Heart right ventricle (tissue), 16 donors: ENCODE measurements at regions not wholly inside any gene's neighbourhood (a gene's known extent, or its start where the extent isn't known, plus 50 kb on each side); places are given as distances from the start of the nearest gene placed in this dataset.
"Not testable (repeated sequence)": the region's sequence is repeated elsewhere in the genome, so short reads cannot be mapped to it uniquely, and the experiment has no call there.

Experiments
- ATAC-seq, 8 donors: fragments of 200-7000 bp; cut with Tn5 transposase; one replicate each; pipeline ENCODE4 v1.9.1; 2020; ENCODE audit warnings: mild to moderate bottlenecking in 8 of 8, moderate library complexity in 8 of 8, moderate number of reproducible peaks in 1 of 8
- DNase-seq, 2 donors: peaks; one replicate each; pipeline ENCODE4 v3.0.0-alpha.2; 2020
- H3K27ac ChIP-seq, 10 donors: fragments of 200-600 bp; sonication (generic) in 2 of 10; one replicate each; pipeline versions ENCODE4 v1.5.0 to v1.8.0; 2020 to 2022; ENCODE audit warnings: mild to moderate bottlenecking in 3 of 10
- H3K27me3 ChIP-seq, 7 donors: fragments of 200-600 bp; one replicate each; pipeline ENCODE4 v1.8.0; 2021 to 2022; ENCODE audit warnings: mild to moderate bottlenecking in 2 of 7
- H3K36me3 ChIP-seq, 9 donors: fragments of 200-600 bp; sonication (generic) in 1 of 9; one replicate each; pipeline versions ENCODE4 v1.5.0 to v1.8.0; 2020 to 2022; ENCODE audit warnings: mild to moderate bottlenecking in 2 of 9
- H3K4me1 ChIP-seq, 9 donors: fragments of 200-600 bp; sonication (generic) in 1 of 9; one replicate each; pipeline versions ENCODE4 v1.5.0 to v1.8.0; 2020 to 2022; ENCODE audit warnings: mild to moderate bottlenecking in 4 of 9
- H3K4me3 ChIP-seq, 10 donors: fragments of 200-600 bp; sonication (generic) in 2 of 10; one replicate each; pipeline versions ENCODE4 v1.5.0 to v1.8.0; 2020 to 2022; ENCODE audit warnings: mild to moderate bottlenecking in 7 of 10, moderate library complexity in 2 of 10
- H3K9me3 ChIP-seq, 11 donors: fragments of 200-600 bp in 10 of 11; sonication (generic) in 2 of 11; one replicate each; pipeline versions ENCODE4 v1.5.0 to v1.8.0; 2013 to 2022; ENCODE audit warnings: mild to moderate bottlenecking in 2 of 11, control low read depth in 1 of 11, moderate library complexity in 1 of 11
- WGBS, 2 donors: extraction: QIAGEN DNeasy Blood & Tissue Kit; methylation state at CpG; one replicate each; pipeline ENCODE4 v1.1.7; 2013; ENCODE audit warnings: inconsistent platforms in 1 of 2; 5-methylcytosine and 5-hydroxymethylcytosine counted together
- intact Hi-C, 10 donors: fragments of 100-400 bp; cut with DNase I; formaldehyde crosslinking; loops; one replicate each; pipeline versions ENCODE4 v1.11.1 to v1.14.2; 2022
- TF ChIP-seq, protein P1 (sequence below), 9 donors: fragments of 200-600 bp; sonication (generic) in 2 of 9; IDR thresholded peaks; one replicate each; pipeline versions ENCODE4 v1.5.0 to v1.8.0; 2021 to 2022; ENCODE audit warnings: antibody characterized with exemption in 9 of 9, mild to moderate bottlenecking in 5 of 9, moderate library complexity in 1 of 9
- donor health status: Arrhythmogenic right ventricular cardiomyopathy.
- donor health status: ischemic (EF 13 %, LVEDD 7.1; RV severe dilation, severe dysfunction).
- donor health status: healthy with polysubstance abuse.
- donor health status: DM: no; HTN: yes; CAD: no.
- donor health status: DM: no; HTN: no; CAD: no.
- donor health status: ischemic (EF 25% LVEDD 6.9; RV normal size, moderate dysfunction).
- donor health status: ischemic (EF 25% LVEDD 5.7; RV mildly dilated, moderate dysfunction).
- donor health status: healthy.
- donor health status: DM: yes; HTN: yes; CAD: no.
- donor health status: Ischemic cardiomyopathy.
- donor health status: ischemic (EF 35%, LVEDD 5.7; RV mildly dilated, moderate dysfunction).
- donor health status: nonischemic (EF 11% LVEDD 7.7; RV severe dilation, severe dysfunction).
- donor health status: DM: yes; HTN: yes; CAD: no.
- donor health status: PGD.
- donor health status: ischemic (EF 29% LVEDD 5.4; RV normal size, mild dysfunction).
- donor health status: nonischemic (EF 23%, LVEDD 6.1; RV moderate dilation, normal function).

DNA sequence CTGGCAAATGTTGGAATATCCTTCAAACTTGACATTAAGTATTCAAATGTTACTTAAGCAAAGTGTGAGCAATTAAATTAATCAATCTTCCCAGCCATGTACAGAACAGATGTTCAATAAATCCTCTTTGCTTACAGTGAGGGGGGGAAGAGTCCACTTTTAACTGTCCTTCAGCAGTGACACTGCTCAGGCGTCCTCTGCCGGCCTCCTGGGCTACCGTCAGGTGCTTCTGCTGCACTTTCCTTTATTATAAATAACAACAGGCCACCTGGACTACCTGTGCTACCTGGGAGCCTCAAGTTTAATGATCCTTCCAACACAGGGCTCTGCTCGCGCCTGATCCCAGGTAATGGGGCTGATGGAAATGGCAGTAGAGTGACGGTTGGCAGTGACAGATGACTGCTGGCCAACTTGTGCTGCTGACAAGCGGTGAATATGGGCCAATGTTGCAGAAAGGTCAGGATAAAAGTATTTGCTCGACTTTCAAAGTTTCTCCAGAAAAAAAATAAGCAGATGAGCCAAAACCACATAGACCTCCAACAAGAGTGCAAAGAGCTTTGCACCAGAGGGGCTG is 460.0 kb upstream of the ZNF507 start:
- Histone ChIP-seq H3K36me3 (no peaks in the 10 kb centered on the region), H3K4me3 (no peak overlapping the region), H3K27me3 (peaks cover 0 to 4% (median 0%) of the 10 kb centered on the region in 7 donors), H3K4me1 (peaks cover 0 to 3% (median 0%) of the 10 kb centered on the region in 9 donors), H3K27ac (no peak overlapping the region), H3K9me3 (no peaks in the 10 kb centered on the region)
- no peak for DNase-seq
- intact Hi-C loops = no loop called here
- 56 to 71% methylated on average over 8 of the region's 8 CpGs for WGBS, 2 donors
- ATAC-seq = no peak
- TF ChIP-seq, protein P1, sequence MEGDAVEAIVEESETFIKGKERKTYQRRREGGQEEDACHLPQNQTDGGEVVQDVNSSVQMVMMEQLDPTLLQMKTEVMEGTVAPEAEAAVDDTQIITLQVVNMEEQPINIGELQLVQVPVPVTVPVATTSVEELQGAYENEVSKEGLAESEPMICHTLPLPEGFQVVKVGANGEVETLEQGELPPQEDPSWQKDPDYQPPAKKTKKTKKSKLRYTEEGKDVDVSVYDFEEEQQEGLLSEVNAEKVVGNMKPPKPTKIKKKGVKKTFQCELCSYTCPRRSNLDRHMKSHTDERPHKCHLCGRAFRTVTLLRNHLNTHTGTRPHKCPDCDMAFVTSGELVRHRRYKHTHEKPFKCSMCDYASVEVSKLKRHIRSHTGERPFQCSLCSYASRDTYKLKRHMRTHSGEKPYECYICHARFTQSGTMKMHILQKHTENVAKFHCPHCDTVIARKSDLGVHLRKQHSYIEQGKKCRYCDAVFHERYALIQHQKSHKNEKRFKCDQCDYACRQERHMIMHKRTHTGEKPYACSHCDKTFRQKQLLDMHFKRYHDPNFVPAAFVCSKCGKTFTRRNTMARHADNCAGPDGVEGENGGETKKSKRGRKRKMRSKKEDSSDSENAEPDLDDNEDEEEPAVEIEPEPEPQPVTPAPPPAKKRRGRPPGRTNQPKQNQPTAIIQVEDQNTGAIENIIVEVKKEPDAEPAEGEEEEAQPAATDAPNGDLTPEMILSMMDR (IDR thresholded peaks at IDR 0.05) = no peak

DNA sequence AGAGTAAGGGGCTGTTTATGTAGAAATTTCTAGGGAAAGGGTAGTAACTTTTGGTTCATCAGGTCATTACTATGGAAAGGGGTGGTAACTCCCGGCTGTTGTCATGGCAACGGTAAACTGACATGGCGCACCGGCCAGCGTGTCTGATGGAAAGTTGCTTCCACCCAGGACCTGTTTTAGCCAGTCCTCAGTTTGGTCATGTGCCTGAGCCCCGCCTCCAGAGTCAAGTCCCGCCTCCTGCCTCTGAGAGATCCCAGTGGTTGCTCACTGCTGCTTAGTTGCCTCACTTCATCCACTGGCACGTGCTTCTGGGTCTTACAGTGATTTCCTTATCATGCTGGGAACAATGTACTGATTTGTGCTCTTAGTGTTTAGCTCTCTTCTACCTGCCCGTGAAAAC is 455.2 kb upstream of the ZNF507 start:
- intact Hi-C loops = no loop called here
- peaks cover 0 to 3% (median 0%) of the 10 kb centered on the region in 9 donors for H3K4me1 ChIP-seq
- H3K27me3 ChIP-seq = peaks cover 0 to 4% (median 0%) of the 10 kb centered on the region in 7 donors
- H3K4me3 ChIP-seq = no peak overlapping the region
- DNase-seq = no peak
- H3K9me3 ChIP-seq = peaks cover 0 to 10% (median 0%) of the 10 kb centered on the region in 11 donors
- no peak overlapping the region for H3K27ac ChIP-seq
- no peaks in the 10 kb centered on the region for H3K36me3 ChIP-seq
- TF ChIP-seq, protein P1 (IDR thresholded peaks at IDR 0.05) = no peak
- 82 to 83% methylated on average over 9 of the region's 9 CpGs for WGBS, 2 donors
- no peak for ATAC-seq

DNA sequence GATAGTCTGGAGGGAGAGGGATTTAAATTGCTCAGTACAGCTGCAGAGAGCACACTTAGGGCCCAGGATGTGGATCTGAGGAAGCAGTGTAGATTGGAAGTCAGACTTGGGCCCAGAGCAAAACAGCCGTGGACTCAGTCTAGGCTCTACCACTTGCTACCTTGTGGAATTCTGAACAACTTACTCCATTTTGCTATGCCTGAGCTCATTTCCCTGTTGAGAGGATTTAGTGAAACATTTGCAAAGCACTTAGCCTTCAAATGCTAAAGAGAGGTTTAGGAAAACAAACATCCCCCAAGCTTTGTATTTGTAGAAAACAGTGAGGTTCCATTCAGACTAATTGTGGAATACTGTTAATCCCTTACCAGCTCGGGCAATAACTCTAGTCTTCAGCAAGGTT is 453.4 kb upstream of the ZNF507 start:
- intact Hi-C loops = no loop called here
- no peak for ATAC-seq
- no peak for DNase-seq
- Histone ChIP-seq H3K4me3 (no peak overlapping the region), H3K36me3 (no peaks in the 10 kb centered on the region), H3K4me1 (no peaks in the 10 kb centered on the region), H3K27me3 (peaks cover 0 to 4% (median 0%) of the 10 kb centered on the region in 7 donors), H3K9me3 (peaks cover 0 to 10% (median 0%) of the 10 kb centered on the region in 11 donors), H3K27ac (no peak overlapping the region)
- WGBS, 2 donors = 51 to 56% methylated on average over 2 of the region's 2 CpGs
- TF ChIP-seq, protein P1 (IDR thresholded peaks at IDR 0.05) = no peak

GRCh38 chr19:31893491-31893890 is 451.9 kb upstream of the ZNF507 start:
- not testable (repeated sequence) for H3K4me1 ChIP-seq

DNA sequence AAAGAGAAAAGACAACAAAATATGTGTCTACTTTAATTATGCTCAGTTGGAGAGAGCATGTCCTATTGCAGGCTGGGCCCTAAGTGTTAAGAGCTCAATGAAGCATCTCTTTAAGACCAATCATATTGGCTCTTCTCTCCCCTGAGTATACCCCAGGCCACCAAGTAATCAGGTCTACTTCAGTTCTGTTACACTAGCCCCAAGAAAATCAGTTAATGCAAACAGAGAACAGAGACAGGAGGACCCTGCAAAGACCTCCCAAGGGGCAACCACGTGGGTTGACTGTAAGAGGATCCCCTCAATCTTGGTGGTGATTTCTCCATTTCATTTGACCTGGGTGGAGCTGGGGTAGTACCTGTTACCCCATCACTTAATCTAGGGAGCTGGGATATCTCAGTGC is 451.0 kb upstream of the ZNF507 start:
- Histone ChIP-seq H3K27ac (no peak overlapping the region), H3K9me3 (peaks cover 0 to 10% (median 0%) of the 10 kb centered on the region in 11 donors), H3K36me3 (no peaks in the 10 kb centered on the region), H3K4me1 (no peaks in the 10 kb centered on the region), H3K4me3 (no peak overlapping the region), H3K27me3 (no peaks in the 10 kb centered on the region)
- TF ChIP-seq, protein P1 (IDR thresholded peaks at IDR 0.05) = no peak
- WGBS, 2 donors = 63 to 71% methylated on average over 1 of the region's 1 CpG
- DNase-seq = no peak
- intact Hi-C loops = no loop called here
- ATAC-seq = no peak

More at GRCh38 chr19:31893491-31893890, 451.9 kb upstream of the ZNF507 start:
- WGBS, 2 donors = 74 to 81% methylated on average over 4 of the region's 4 CpGs
- H3K4me3 ChIP-seq, intact Hi-C loops, H3K27me3 ChIP-seq, DNase-seq, H3K27ac ChIP-seq, ATAC-seq, H3K36me3 ChIP-seq: not testable (repeated sequence)
- H3K9me3 ChIP-seq = peaks cover 0 to 10% (median 0%) of the 10 kb centered on the region in 11 donors
